DOHH2 (cell line): ENCODE measurements at regions not wholly inside any gene's neighbourhood (a gene's known extent, or its start where the extent isn't known, plus 50 kb on each side); places are given as distances from the start of the nearest gene placed in this dataset.

ENCODE experiments used
- H3F3A ChIP-seq: fragments of 200-600 bp; sonication (generic), shearing (Covaris generic); 2 replicates; pipeline ENCODE4 v1.6.0; 2016; ENCODE audit warnings: antibody characterized with exemption, mild to moderate bottlenecking; ENCODE audit not compliant: control insufficient read depth, insufficient read depth
- H3K27ac ChIP-seq: fragments of 200-600 bp; sonication (generic); 2 replicates; pipeline ENCODE4 v1.5.1; 2014; ENCODE audit warnings: low read depth, mild to moderate bottlenecking, low read length, moderate library complexity
- H3K27me3 ChIP-seq: fragments of 200-600 bp; sonication (generic); 2 replicates; pipeline ENCODE4 v1.6.1; 2014; ENCODE audit warnings: mild to moderate bottlenecking, low read length, mixed read lengths; ENCODE audit not compliant: control insufficient read depth
- H3K36me3 ChIP-seq: fragments of 200-600 bp; sonication (generic); 2 replicates; pipeline ENCODE4 v1.6.1; 2014; ENCODE audit warnings: mild to moderate bottlenecking, low read length, moderate library complexity, mixed read lengths; ENCODE audit not compliant: control insufficient read depth
- H3K4me1 ChIP-seq: fragments of 200-600 bp; sonication (generic); 2 replicates; pipeline ENCODE4 v1.6.1; 2014; ENCODE audit warnings: mild to moderate bottlenecking, low read length, mixed read lengths; ENCODE audit not compliant: control insufficient read depth
- H3K4me2 ChIP-seq: fragments of 200-600 bp; sonication (generic); 2 replicates; pipeline ENCODE4 v1.6.0; 2014; ENCODE audit warnings: mild to moderate bottlenecking, low read length, moderate library complexity
- H3K4me3 ChIP-seq: fragments of 200-600 bp; sonication (generic); 2 replicates; pipeline ENCODE4 v1.5.1; 2014; ENCODE audit warnings: mild to moderate bottlenecking, low read length, mixed read lengths
- H3K79me2 ChIP-seq: fragments of 200-600 bp; sonication (generic); 2 replicates; pipeline ENCODE4 v1.6.1; 2014; ENCODE audit warnings: mild to moderate bottlenecking, low read length, mixed read lengths; ENCODE audit not compliant: control insufficient read depth
- H3K9me2 ChIP-seq: fragments of 200-600 bp; sonication (generic); replicated peaks from 2 replicates; pipeline ENCODE4 v1.6.1; 2014; ENCODE audit warnings: mild to moderate bottlenecking, low read length, mixed read lengths; ENCODE audit not compliant: control insufficient read depth
- H3K9me3 ChIP-seq: fragments of 200-600 bp; sonication (generic); 2 replicates; pipeline ENCODE4 v1.6.1; 2014; ENCODE audit warnings: antibody characterized with exemption, low read length, mixed read lengths; ENCODE audit not compliant: control insufficient read depth, insufficient read depth
- H4K20me1 ChIP-seq: fragments of 200-600 bp; sonication (generic); 2 replicates; pipeline ENCODE4 v1.6.0; 2014; ENCODE audit warnings: low read depth, mild to moderate bottlenecking, antibody characterized with exemption, low read length, moderate library complexity; ENCODE audit not compliant: control insufficient read depth, insufficient read depth
- CTCF ChIP-seq: fragments of 200-600 bp; sonication (generic); IDR thresholded peaks from one replicate; pipeline ENCODE4 v1.5.1; 2014; ENCODE audit warnings: antibody characterized with exemption, mild to moderate bottlenecking, low read depth, low read length; ENCODE audit not compliant: poor library complexity, severe bottlenecking
- EZH2phosphoT487 ChIP-seq: fragments of 200-600 bp; sonication (generic); IDR thresholded peaks from 2 replicates; pipeline ENCODE4 v1.6.1; 2017; ENCODE audit warnings: borderline replicate concordance, mild to moderate bottlenecking, antibody characterized with exemption, low read length, moderate library complexity, mixed read lengths

GRCh38 chr2:234590076-234590475 is 93.2 kb upstream of the ARL4C start:
- Histone ChIP-seq H3K27me3 (no peaks in the 10 kb centered on the region), H3K9me3 (no peaks in the 10 kb centered on the region), H3K4me2 (no peak overlapping the region), H3K36me3 (no peaks in the 10 kb centered on the region), H3K27ac (no peak overlapping the region), H3F3A (no peaks in the 10 kb centered on the region), H3K9me2 (no peaks in the 10 kb centered on the region), H3K4me3 (no peak overlapping the region), H3K4me1 (no peaks in the 10 kb centered on the region), H4K20me1 (no peaks in the 10 kb centered on the region), H3K79me2 (no peaks in the 10 kb centered on the region)
- TF ChIP-seq CTCF (no peak), EZH2phosphoT487 (no peak)

DNA sequence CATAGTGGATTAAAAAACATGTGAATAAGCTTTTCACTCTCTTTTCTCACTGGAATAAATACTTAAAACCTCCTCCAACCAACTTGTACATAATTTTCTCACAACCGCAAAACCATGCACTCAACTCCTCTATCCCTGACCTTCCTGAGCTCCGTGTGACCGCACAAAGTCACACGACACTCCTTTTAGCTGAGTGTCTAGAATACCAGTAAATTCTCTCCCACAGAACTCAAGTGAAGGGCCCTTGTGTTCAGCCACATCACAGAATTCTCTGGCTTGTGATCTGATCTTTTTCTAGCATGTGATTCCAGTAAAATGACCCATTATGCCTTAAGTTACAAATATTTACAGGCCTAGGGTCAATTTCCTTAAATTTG is 91.2 kb upstream of the ARL4C start:
- H3K9me2 ChIP-seq = no peaks in the 10 kb centered on the region
- TF ChIP-seq EZH2phosphoT487 = no peak
- TF ChIP-seq CTCF = no peak
- no peaks in the 10 kb centered on the region for H3K27me3 ChIP-seq
- no peaks in the 10 kb centered on the region for H3F3A ChIP-seq
- H3K36me3 ChIP-seq = no peaks in the 10 kb centered on the region
- no peaks in the 10 kb centered on the region for H3K9me3 ChIP-seq
- no peaks in the 10 kb centered on the region for H4K20me1 ChIP-seq
- H3K4me1 ChIP-seq = no peaks in the 10 kb centered on the region
- H3K4me3 ChIP-seq = no peak overlapping the region
- H3K27ac ChIP-seq = no peak overlapping the region
- no peak overlapping the region for H3K4me2 ChIP-seq
- no peaks in the 10 kb centered on the region for H3K79me2 ChIP-seq

GRCh38 chr2:234587341-234588053 is 90.6 kb upstream of the ARL4C start:
- H3K27me3 ChIP-seq = no peaks in the 10 kb centered on the region
- H3K4me3 ChIP-seq = no peak overlapping the region
- TF ChIP-seq EZH2phosphoT487 (no peak), CTCF (no peak)
- no peaks in the 10 kb centered on the region for H4K20me1 ChIP-seq
- no peak overlapping the region for H3K4me2 ChIP-seq
- H3K9me2 ChIP-seq = no peaks in the 10 kb centered on the region
- no peaks in the 10 kb centered on the region for H3K36me3 ChIP-seq
- peaks cover 3% of the 10 kb centered on the region for H3K4me1 ChIP-seq
- H3K27ac ChIP-seq = no peak overlapping the region
- H3K9me3 ChIP-seq = no peaks in the 10 kb centered on the region
- H3K79me2 ChIP-seq = no peaks in the 10 kb centered on the region
- no peaks in the 10 kb centered on the region for H3F3A ChIP-seq
